LNCAP (cell line): ENCODE measurements at regions not wholly inside any gene's neighbourhood (a gene's known extent, or its start where the extent isn't known, plus 50 kb on each side); places are given as distances from the start of the nearest gene placed in this dataset.

Experiments used
- CTCF ChIP-seq: fragments of 450-650 bp; IDR thresholded peaks from 2 replicates; pipeline ENCODE4 v1.5.1; 2017; ENCODE audit warnings: mild to moderate bottlenecking

GRCh38 chr16:8130197-8130596 is 460.1 kb downstream of the TMEM114 start:
- TF ChIP-seq CTCF, result no peak

GRCh38 chr16:8127070-8127469 is 463.2 kb downstream of the TMEM114 start:
- no peak for TF ChIP-seq CTCF

- no peak for TF ChIP-seq CTCF
Measured at GRCh38 chr16:8126313-8126712, 464.0 kb downstream of the TMEM114 start.

- TF ChIP-seq CTCF, result no peak
Measured at GRCh38 chr16:8120001-8120400, 470.3 kb downstream of the TMEM114 start.

- no peak for TF ChIP-seq CTCF
Measured at GRCh38 chr16:8115814-8116213, 474.5 kb downstream of the TMEM114 start.

GRCh38 chr16:8113843-8114242 is 476.5 kb downstream of the TMEM114 start:
- no peak for TF ChIP-seq CTCF

GRCh38 chr16:8110572-8111514 is 479.5 kb downstream of the TMEM114 start:
- TF ChIP-seq CTCF, result no peak
